IPS-18a (cell line): ENCODE measurements at regions not wholly inside any gene's neighbourhood (a gene's known extent, or its start where the extent isn't known, plus 50 kb on each side); places are given as distances from the start of the nearest gene placed in this dataset.

Experiments used
- H3K27ac ChIP-seq: one replicate; pipeline ENCODE4 v1.5.1; 2013; ENCODE audit warnings: low read length
- H3K27me3 ChIP-seq: one replicate; pipeline ENCODE4 v1.6.1; 2013; ENCODE audit warnings: mild to moderate bottlenecking, low read length; ENCODE audit not compliant: control insufficient read depth, insufficient read depth
- H3K36me3 ChIP-seq: one replicate; pipeline ENCODE4 v1.6.1; 2013; ENCODE audit warnings: low read depth, low read length; ENCODE audit not compliant: control insufficient read depth
- H3K4me1 ChIP-seq: one replicate; pipeline ENCODE4 v1.6.1; 2013; ENCODE audit warnings: low read depth, low read length; ENCODE audit not compliant: control insufficient read depth
- H3K4me3 ChIP-seq: one replicate; pipeline ENCODE4 v1.5.1; 2013; ENCODE audit warnings: low read length
- H3K9ac ChIP-seq: one replicate; pipeline ENCODE4 v1.6.1; 2013; ENCODE audit warnings: mild to moderate bottlenecking, low read length, moderate library complexity
- H3K9me3 ChIP-seq: one replicate; pipeline ENCODE4 v1.6.1; 2013; ENCODE audit warnings: low read depth, low read length; ENCODE audit not compliant: control insufficient read depth

DNA sequence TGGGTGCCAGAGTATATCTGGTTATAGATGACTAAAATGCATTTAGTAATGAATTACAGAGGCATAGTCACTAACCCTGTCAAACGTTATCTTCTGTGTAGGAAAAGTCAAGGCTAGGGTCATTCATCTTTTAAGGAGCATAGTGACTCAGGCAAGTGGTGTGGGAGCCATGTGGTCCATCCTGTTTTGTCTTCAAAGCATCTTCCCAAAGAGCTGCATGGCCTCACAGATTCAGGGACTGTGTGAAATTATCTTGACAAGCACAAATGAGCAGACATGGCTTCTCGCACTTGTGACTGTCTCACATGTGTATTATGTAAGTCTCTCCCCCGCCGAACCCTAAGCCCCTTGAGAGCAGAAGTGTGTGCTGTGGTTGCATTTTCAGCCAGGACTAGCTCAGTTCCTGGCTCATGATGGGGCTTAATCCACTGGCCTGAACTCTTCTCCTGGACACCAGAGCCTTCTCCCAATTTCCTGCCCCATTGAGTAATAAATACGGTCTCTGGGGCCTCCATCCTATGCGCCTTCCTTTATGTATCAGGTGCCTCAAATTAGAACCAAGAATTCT is 769.1 kb downstream of the QKI start:
- no peak overlapping the region for H3K9ac ChIP-seq
- H3K4me3 ChIP-seq = no peak overlapping the region
- no peaks in the 10 kb centered on the region for H3K27me3 ChIP-seq
- H3K9me3 ChIP-seq = no peaks in the 10 kb centered on the region
- no peaks in the 10 kb centered on the region for H3K36me3 ChIP-seq
- H3K27ac ChIP-seq = no peak overlapping the region
- H3K4me1 ChIP-seq = peaks cover 3% of the 10 kb centered on the region

DNA sequence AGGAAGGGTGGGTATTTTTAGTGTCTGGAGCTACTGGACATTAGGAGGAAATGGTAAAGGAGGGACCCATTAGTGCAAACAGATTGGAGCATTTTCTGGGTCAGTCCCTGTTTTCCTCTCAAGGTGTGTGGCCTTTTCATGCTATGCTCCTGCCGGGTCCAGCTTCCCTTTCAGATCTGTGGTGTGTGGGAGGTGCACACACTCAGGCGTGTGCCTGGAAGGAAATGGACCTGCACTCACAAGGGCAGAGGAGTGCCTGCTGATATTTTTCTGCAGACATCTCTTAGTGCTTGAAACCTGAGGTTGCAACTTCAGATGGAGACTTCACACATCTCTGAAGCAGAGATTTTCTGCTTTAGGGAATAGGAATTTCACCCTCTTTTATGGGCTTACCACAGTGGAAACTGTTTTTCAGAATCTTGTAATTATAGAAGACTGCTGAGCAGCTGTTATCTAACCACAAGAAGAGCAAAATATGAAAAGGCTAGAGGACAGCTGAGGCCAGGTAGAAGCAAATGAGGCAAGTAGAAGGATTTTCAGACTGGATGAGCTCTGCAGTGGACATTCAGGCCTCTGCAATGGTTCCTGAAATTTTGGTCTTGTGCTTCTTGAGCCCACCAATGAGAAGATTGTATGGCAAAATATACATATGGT is 764.3 kb downstream of the QKI start:
- Histone ChIP-seq H3K4me3 (no peak overlapping the region), H3K9me3 (no peaks in the 10 kb centered on the region), H3K4me1 (no peaks in the 10 kb centered on the region), H3K36me3 (no peaks in the 10 kb centered on the region), H3K9ac (no peak overlapping the region), H3K27me3 (no peaks in the 10 kb centered on the region), H3K27ac (no peak overlapping the region)

DNA sequence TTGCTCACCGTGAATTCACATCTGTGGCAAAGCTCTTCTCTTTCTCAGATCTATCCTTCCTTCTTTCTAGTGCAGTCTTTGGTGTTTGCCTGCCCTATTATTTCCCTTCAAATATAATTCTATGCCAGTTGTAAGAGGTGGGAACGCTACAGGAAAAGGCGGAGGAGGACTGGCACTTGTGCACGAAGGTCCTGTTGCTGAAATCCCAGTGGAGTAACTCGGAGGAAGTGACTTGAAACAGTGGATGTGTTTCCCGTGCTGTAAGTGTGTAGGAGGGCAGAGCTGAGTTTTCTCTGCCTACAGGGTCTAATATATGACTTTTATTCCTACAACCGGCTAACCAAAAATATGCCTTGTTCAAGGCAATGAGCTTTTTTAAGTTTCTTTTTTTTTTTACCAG is 754.8 kb downstream of the QKI start:
- Histone ChIP-seq H3K9ac (no peak overlapping the region), H3K4me3 (no peak overlapping the region), H3K27ac (no peak overlapping the region), H3K9me3 (no peaks in the 10 kb centered on the region), H3K36me3 (no peaks in the 10 kb centered on the region), H3K27me3 (no peaks in the 10 kb centered on the region), H3K4me1 (peaks cover 10% of the 10 kb centered on the region)

DNA sequence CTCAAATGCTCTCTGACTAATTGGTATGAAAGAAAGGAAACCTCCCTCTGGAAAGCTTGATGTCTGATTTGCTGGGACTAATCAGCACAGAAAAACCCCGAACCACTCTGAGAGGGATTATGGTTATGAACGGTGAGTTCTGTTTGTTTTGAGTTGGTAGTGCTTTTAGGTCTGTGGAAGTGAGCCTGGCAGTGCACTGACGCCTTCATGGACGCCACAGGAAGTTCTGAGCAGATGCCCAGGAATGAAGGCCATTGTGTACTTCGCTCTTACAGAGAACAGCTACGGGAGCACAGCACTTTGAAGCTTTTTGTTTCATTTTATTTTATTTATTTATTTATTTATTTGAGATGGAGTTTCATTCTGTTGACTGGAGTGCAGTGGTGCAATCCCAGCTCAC is 754.1 kb downstream of the QKI start:
- no peak overlapping the region for H3K4me3 ChIP-seq
- H3K4me1 ChIP-seq = peaks cover 10% of the 10 kb centered on the region
- no peaks in the 10 kb centered on the region for H3K9me3 ChIP-seq
- H3K27ac ChIP-seq = no peak overlapping the region
- H3K27me3 ChIP-seq = no peaks in the 10 kb centered on the region
- H3K9ac ChIP-seq = no peak overlapping the region
- H3K36me3 ChIP-seq = no peaks in the 10 kb centered on the region

DNA sequence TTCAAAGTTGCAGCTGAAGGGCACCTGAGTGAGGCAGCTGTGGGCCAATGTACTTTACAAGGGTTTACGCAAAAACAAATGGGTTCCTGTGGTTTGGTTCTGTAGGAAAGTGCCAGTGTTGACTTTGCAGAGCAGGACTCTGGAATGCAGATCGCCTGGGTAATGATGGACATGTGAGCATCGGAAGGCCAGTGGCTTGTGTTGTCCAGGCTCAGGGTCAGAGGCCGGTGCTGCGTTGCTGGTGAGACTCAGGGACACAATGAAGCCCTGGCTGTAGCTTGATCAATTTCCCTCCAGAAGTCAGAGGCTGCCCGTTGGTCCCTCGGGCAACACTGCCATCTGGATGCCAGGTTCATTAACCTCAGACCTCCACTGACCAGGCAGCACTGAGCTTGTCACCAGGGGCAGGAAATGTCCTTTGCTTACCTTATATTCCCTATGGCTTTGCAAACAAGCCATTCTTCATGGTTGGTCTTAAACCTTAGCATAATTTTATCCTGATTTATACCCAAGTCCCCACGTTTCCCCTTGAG is 753.4 kb downstream of the QKI start:
- Histone ChIP-seq H3K36me3 (no peaks in the 10 kb centered on the region), H3K4me1 (peaks cover 10% of the 10 kb centered on the region), H3K27me3 (no peaks in the 10 kb centered on the region), H3K9me3 (no peaks in the 10 kb centered on the region), H3K9ac (no peak overlapping the region), H3K27ac (no peak overlapping the region), H3K4me3 (no peak overlapping the region)

DNA sequence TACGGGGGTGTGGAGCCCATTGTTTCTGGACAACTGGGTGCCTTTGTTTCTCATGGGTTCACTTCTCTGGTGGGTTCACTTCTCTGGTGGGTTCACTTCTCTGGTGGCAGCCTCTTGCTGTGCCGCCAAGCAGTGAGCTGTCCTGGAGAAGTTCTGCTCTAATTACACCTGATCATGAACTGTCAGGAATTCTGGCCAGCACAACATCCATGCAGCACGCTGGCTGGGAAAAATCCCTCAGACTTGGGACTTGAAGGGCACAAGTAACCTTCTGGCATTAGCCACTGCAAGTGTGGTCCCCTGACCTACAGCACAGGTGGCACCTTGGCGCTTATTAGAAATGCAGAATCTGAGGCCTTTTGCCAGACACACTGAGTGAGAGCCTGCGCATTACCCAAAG is 752.5 kb downstream of the QKI start:
- Histone ChIP-seq H3K4me1 (peaks cover 10% of the 10 kb centered on the region), H3K27ac (no peak overlapping the region), H3K9me3 (no peaks in the 10 kb centered on the region), H3K27me3 (no peaks in the 10 kb centered on the region), H3K4me3 (no peak overlapping the region), H3K36me3 (no peaks in the 10 kb centered on the region), H3K9ac (no peak overlapping the region)

DNA sequence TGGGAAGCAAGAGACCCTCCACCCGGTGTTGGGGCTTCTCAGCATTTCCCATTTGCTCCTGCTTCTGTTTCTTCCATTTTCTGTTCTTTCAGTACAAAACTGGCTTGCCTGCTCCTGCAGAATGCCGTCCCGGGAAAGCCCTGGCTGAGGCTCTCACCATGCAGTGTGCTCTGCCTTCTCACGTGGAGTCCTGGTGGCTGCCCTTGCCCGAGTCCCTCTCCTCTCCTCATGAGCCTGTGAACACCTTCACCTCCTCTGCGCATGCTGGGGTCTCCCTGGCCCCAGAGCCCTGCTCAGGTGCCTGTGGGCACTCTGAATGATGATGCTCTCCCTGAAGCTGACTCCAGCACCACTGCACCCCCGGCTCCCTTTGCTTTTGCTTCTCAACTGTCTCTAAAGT is 752.0 kb downstream of the QKI start:
- no peaks in the 10 kb centered on the region for H3K36me3 ChIP-seq
- H3K27ac ChIP-seq = no peak overlapping the region
- no peak overlapping the region for H3K4me3 ChIP-seq
- no peak overlapping the region for H3K9ac ChIP-seq
- peaks cover 10% of the 10 kb centered on the region for H3K4me1 ChIP-seq
- H3K9me3 ChIP-seq = no peaks in the 10 kb centered on the region
- no peaks in the 10 kb centered on the region for H3K27me3 ChIP-seq

DNA sequence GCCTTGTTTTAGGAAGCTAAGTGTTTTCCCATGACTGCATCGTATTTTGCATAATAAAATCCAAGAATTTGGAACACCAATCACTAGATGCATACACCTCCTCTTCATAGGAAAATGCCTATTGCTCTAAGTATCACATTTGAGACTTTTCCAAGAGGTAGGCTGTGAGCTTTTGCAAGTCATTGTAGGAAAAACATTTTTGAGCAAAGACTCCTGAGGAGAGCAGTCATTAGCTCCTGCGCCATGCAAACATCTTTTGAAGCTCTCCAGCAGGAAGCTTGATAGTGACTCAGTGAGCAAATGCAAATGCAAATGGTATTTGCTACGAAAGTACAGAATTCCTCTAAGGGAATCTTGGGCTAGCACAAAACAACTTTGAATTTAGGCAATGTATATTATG is 750.4 kb downstream of the QKI start:
- H3K36me3 ChIP-seq = no peaks in the 10 kb centered on the region
- H3K27ac ChIP-seq = no peak overlapping the region
- H3K9me3 ChIP-seq = no peaks in the 10 kb centered on the region
- H3K4me3 ChIP-seq = no peak overlapping the region
- no peak overlapping the region for H3K9ac ChIP-seq
- peaks cover 10% of the 10 kb centered on the region for H3K4me1 ChIP-seq
- H3K27me3 ChIP-seq = no peaks in the 10 kb centered on the region

DNA sequence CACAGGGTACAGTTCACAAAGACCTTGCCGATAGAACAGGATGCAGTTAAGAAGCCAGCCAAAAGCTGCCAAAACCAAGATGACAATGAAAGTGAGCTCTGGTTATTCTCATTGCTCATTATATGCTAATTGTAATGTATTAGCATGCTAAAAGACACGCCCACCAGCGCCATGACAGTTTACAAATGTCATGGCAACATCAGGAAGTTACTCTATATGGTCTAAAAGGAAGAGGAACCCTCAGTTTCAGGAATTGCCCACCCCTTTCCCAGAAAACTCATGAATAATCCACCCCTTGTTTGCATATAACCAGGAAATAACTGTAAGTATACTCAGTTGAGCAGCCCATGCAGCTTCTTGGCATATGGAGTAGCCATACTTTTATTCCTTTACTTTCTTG is 748.7 kb downstream of the QKI start:
- H3K9ac ChIP-seq = no peak overlapping the region
- no peaks in the 10 kb centered on the region for H3K36me3 ChIP-seq
- H3K27me3 ChIP-seq = no peaks in the 10 kb centered on the region
- H3K4me3 ChIP-seq = no peak overlapping the region
- H3K27ac ChIP-seq = no peak overlapping the region
- no peaks in the 10 kb centered on the region for H3K9me3 ChIP-seq
- peaks cover 10% of the 10 kb centered on the region for H3K4me1 ChIP-seq

DNA sequence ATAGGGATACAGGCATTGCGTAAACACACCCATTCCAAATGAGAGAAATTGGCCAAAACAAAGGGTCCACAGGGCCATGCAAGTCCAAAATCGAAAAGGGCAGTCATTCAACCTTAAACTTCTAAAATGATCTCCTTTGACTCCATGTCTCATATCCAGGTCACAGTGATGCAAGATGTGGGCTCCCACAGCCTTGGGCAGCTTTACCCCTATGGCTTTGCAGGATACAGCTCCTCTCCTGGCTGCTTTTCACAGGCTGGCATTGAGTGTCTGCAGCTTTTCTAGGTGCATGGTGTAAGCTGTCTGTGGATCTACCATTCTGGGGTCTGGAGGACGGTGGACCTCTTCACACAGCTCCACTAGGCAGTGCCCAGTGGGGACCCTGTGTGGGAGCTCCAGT is 744.5 kb downstream of the QKI start:
- Histone ChIP-seq H3K9ac (no peak overlapping the region), H3K27ac (no peak overlapping the region), H3K4me3 (no peak overlapping the region), H3K27me3 (no peaks in the 10 kb centered on the region), H3K9me3 (no peaks in the 10 kb centered on the region), H3K4me1 (no peaks in the 10 kb centered on the region), H3K36me3 (no peaks in the 10 kb centered on the region)

DNA sequence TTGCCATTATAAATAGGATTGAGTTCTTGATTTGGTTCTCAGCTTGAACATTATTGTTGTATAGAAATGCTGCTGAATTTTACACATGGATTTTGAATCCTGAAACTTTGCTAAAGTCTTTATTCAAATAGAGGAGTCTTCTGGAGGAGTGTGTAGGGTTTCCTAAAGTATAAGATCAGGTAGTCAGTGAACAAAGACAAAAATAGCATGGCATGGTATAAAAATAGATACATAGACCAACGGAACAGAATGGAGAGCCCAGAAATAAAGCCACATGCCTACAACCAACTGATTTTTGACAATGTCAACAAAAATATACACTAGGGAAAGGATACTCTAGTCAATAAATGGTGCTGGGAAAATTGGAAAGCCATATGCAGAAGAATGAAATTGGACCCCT is 740.1 kb downstream of the QKI start:
- H3K4me1 ChIP-seq = peaks cover 5% of the 10 kb centered on the region
- no peak overlapping the region for H3K27ac ChIP-seq
- H3K36me3 ChIP-seq = no peaks in the 10 kb centered on the region
- no peak overlapping the region for H3K4me3 ChIP-seq
- H3K9ac ChIP-seq = no peak overlapping the region
- no peaks in the 10 kb centered on the region for H3K9me3 ChIP-seq
- H3K27me3 ChIP-seq = no peaks in the 10 kb centered on the region

DNA sequence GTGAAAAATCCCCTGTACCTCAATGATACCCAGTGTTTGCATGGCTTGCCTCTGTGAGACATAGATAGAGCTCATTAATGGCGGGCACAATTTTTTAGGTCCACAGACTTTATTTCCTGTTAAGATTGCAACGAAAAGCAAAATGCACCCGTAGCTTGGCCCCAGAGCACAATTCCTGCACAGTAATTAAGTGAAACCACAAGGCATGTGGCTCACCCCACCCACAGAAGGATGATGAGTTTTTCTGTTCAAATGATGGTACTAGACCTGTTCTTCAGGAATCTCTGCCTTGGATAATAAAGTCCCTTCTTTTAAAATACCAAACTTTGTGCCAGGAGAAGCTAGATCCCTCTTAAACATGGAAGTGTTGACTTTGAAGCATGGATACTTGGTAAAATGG is 738.1 kb downstream of the QKI start:
- Histone ChIP-seq H3K9ac (no peak overlapping the region), H3K4me1 (peaks cover 8% of the 10 kb centered on the region), H3K4me3 (no peak overlapping the region), H3K9me3 (no peaks in the 10 kb centered on the region), H3K36me3 (no peaks in the 10 kb centered on the region), H3K27ac (no peak overlapping the region), H3K27me3 (no peaks in the 10 kb centered on the region)
